ENCODE measurements at regions not wholly inside any gene's neighbourhood (a gene's known extent, or its start where the extent isn't known, plus 50 kb on each side); places are given as distances from the start of the nearest gene placed in this dataset.

GRCh38 chr20:30485331-30486102, 771.9 kb upstream of the DEFB115 start:
- TF ChIP-seq CTCF (IDR thresholded peaks at IDR 0.05; ENCODE audit: insufficient read depth, low read depth, low read length) = no peak
- TF ChIP-seq EZH2 (IDR thresholded peaks at IDR 0.05; ENCODE audit: insufficient read depth, low read length) = no peak

Data from astrocyte (in vitro differentiated cells and primary cell).